ENCODE measurements at regions not wholly inside any gene's neighbourhood (a gene's known extent, or its start where the extent isn't known, plus 50 kb on each side); places are given as distances from the start of the nearest gene placed in this dataset.

GRCh38 chr4:13731019-13731418 is 103.5 kb upstream of the BOD1L1 start:
- TF ChIP-seq CTCF (IDR thresholded peaks at IDR 0.05; ENCODE audit: low read depth, low read length, missing input control): no peak
- no peak for TF ChIP-seq SP1 (IDR thresholded peaks at IDR 0.05)
- no peak for TF ChIP-seq NR2F2 (IDR thresholded peaks at IDR 0.05)
- TF ChIP-seq TAF1 (conservative IDR thresholded peaks at IDR 0.05): no peak
- no peak for TF ChIP-seq MAX (IDR thresholded peaks at IDR 0.05)
- TF ChIP-seq ATF3 (IDR thresholded peaks at IDR 0.05): no peak

Data from liver (tissue), 3 donors.